PC-9 (cell line): ENCODE measurements at regions not wholly inside any gene's neighbourhood (a gene's known extent, or its start where the extent isn't known, plus 50 kb on each side); places are given as distances from the start of the nearest gene placed in this dataset.

Source experiments
- BruUV-seq: library from RNA; stranded (reverse); fragments of 400-500 nt; replicated peaks from 2 replicates; lab custom pipeline; 2021; lab: Mats Ljungman, UMichigan
- CTCF ChIA-PET: fragments of 300-600 bp; sonication (Branson Sonifier 250); formaldehyde crosslinking; loops from one replicate; lab custom pipeline; 2022; ENCODE audit warnings: antibody characterized with exemption; lab: Charles Lee
- POLR2A ChIA-PET: fragments of 300-600 bp; sonication (Branson Sonifier 250); formaldehyde crosslinking; loops from one replicate; lab custom pipeline; 2022; ENCODE audit warnings: antibody characterized with exemption; ENCODE audit not compliant: unreplicated experiment; lab: Charles Lee
- DNase-seq, 2 experiments: peaks; one replicate each; pipeline versions ENCODE4 v3.0.0 to v3.0.0-alpha.2; 2015 to 2022; ENCODE audit warnings: mixed read lengths in 1 of 2
- H2AFZ ChIP-seq: fragments of 200-600 bp; sonication (generic); 2 replicates; pipeline ENCODE4 v1.8.1; 2017; ENCODE audit warnings: antibody characterized with exemption
- H3F3A ChIP-seq: fragments of 200-600 bp; sonication (generic); 2 replicates; pipeline ENCODE4 v1.8.1; 2017; ENCODE audit warnings: antibody characterized with exemption, mild to moderate bottlenecking, low read depth; ENCODE audit not compliant: insufficient read depth
- H3K27ac ChIP-seq: fragments of 200-600 bp; sonication (generic); 2 replicates; pipeline ENCODE4 v1.6.1; 2016; ENCODE audit warnings: mixed run types
- H3K27me3 ChIP-seq: fragments of 200-600 bp; sonication (generic); 2 replicates; pipeline ENCODE4 v1.6.1; 2016; ENCODE audit warnings: low read depth, mixed run types; ENCODE audit not compliant: insufficient read depth
- H3K36me3 ChIP-seq: fragments of 200-600 bp; sonication (generic); 2 replicates; pipeline ENCODE4 v1.6.1; 2016; ENCODE audit warnings: low read depth, mixed run types
- H3K4me1 ChIP-seq: fragments of 200-600 bp; sonication (generic); replicated peaks from 2 replicates; pipeline ENCODE4 v1.6.1; 2016; ENCODE audit warnings: mixed run types; ENCODE audit not compliant: insufficient read depth
- H3K4me2 ChIP-seq: fragments of 200-600 bp; sonication (generic); 2 replicates; pipeline ENCODE4 v1.6.1; 2017; ENCODE audit warnings: mixed run types
- H3K4me3 ChIP-seq: fragments of 200-600 bp; sonication (generic); 2 replicates; pipeline ENCODE4 v1.6.1; 2016; ENCODE audit warnings: mixed run types
- H3K79me2 ChIP-seq: fragments of 200-600 bp; sonication (generic); 2 replicates; pipeline ENCODE4 v1.6.1; 2017; ENCODE audit warnings: low read depth, mixed run types
- H3K9me2 ChIP-seq: fragments of 200-600 bp; sonication (generic); 2 replicates; pipeline ENCODE4 v1.8.1; 2017; ENCODE audit warnings: mild to moderate bottlenecking; ENCODE audit not compliant: insufficient read depth
- H3K9me3 ChIP-seq: fragments of 200-600 bp; sonication (generic); 2 replicates; pipeline ENCODE4 v1.8.1; 2016; ENCODE audit warnings: low read depth; ENCODE audit not compliant: insufficient read depth
- H4K20me1 ChIP-seq: fragments of 200-600 bp; sonication (generic); 2 replicates; pipeline ENCODE4 v1.8.1; 2017; ENCODE audit not compliant: insufficient read depth
- EZH2 ChIP-seq: fragments of 200-600 bp; sonication (generic); IDR thresholded peaks from 2 replicates; pipeline ENCODE4 v1.8.0; 2017; ENCODE audit warnings: antibody characterized with exemption, low read depth
- intact Hi-C: fragments of 100-400 bp; cut with micrococcal nuclease; formaldehyde crosslinking; loops from one replicate; pipeline ENCODE4 v1.10.0; 2022; ENCODE audit not compliant: unreplicated experiment
- TF ChIP-seq, protein P1 (sequence below): fragments of 200-600 bp; sonication (generic); conservative IDR thresholded peaks from 2 replicates; pipeline ENCODE4 v1.6.1; 2017; ENCODE audit warnings: mixed run types, antibody characterized with exemption, mild to moderate bottlenecking, moderate library complexity

DNA sequence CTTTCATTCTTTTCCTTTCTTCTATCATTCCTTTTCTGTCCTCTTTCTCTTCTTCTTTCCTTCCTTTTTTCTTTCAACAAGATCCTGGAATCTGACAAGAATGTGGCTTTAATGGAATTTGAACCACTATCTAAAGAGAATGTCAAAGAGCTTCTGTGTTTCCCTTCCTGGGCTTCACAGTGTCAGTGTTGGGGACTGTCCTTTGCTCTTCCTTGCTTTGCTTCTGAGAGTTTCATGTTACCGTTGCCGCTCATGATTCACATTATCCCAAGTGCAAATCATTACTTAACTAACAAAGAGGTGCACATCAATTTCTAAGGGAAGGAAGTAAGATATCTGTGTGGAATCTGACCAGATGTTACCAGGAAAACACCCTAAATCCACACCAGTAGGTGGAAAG lies 90.5 kb upstream of the DDIT4L start:
- no peak for TF ChIP-seq EZH2
- TF ChIP-seq, protein P1, sequence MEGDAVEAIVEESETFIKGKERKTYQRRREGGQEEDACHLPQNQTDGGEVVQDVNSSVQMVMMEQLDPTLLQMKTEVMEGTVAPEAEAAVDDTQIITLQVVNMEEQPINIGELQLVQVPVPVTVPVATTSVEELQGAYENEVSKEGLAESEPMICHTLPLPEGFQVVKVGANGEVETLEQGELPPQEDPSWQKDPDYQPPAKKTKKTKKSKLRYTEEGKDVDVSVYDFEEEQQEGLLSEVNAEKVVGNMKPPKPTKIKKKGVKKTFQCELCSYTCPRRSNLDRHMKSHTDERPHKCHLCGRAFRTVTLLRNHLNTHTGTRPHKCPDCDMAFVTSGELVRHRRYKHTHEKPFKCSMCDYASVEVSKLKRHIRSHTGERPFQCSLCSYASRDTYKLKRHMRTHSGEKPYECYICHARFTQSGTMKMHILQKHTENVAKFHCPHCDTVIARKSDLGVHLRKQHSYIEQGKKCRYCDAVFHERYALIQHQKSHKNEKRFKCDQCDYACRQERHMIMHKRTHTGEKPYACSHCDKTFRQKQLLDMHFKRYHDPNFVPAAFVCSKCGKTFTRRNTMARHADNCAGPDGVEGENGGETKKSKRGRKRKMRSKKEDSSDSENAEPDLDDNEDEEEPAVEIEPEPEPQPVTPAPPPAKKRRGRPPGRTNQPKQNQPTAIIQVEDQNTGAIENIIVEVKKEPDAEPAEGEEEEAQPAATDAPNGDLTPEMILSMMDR = no peak
- Histone ChIP-seq H3K27ac (no peak overlapping the region), H3K36me3 (no peaks in the 10 kb centered on the region), H3K9me2 (no peaks in the 10 kb centered on the region; the same call in 1 of the 2 replicates), H3K4me1 (no peaks in the 10 kb centered on the region), H3K4me2 (no peak overlapping the region), H3K79me2 (no peaks in the 10 kb centered on the region), H4K20me1 (no peaks in the 10 kb centered on the region), H2AFZ (no peak overlapping the region), H3K4me3 (no peak overlapping the region), H3K9me3 (no peaks in the 10 kb centered on the region), H3K27me3 (no peaks in the 10 kb centered on the region), H3F3A (no peaks in the 10 kb centered on the region)
- intact Hi-C loops = no loop called here
- no TSS peak for BruUV-seq
- ChIA-PET CTCF (no interaction called here), POLR2A (no interaction called here)
- no peak for DNase-seq

DNA sequence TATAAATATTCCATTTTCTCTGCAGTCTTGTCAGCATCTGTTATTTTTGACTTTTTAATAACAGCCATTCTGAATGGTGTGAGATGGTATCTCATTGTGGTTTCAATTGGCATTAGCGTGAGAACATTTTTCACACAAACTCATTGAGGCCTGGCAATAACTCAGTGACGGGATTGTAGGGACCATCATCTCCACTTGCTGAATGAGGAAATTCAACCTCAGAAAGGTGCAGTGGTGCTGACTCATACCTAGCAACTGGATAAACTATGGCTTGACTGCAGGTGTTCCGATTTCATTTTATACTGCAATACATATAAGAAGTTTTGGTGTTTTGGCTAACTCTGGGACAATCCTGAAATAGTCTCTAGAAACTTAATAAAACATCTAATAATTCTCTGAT lies 88.3 kb upstream of the DDIT4L start:
- H3F3A ChIP-seq = no peaks in the 10 kb centered on the region
- no peaks in the 10 kb centered on the region; the same call in 1 of the 2 replicates for H3K9me2 ChIP-seq
- no peaks in the 10 kb centered on the region for H3K36me3 ChIP-seq
- intact Hi-C loops = no loop called here
- no peak overlapping the region for H2AFZ ChIP-seq
- H3K79me2 ChIP-seq = no peaks in the 10 kb centered on the region
- no peak overlapping the region for H3K4me3 ChIP-seq
- peak in 1 of 2 experiments; percentile 26 for DNase-seq
- TF ChIP-seq EZH2 = no peak
- no peaks in the 10 kb centered on the region for H3K4me1 ChIP-seq
- H3K27ac ChIP-seq = no peak overlapping the region
- CTCF ChIA-PET = interaction anchor here (0.7 kb wide), 1 partner anchor 11 kb away, joined by 5 read pairs; no protein-coding TSS in a partner anchor
- no peaks in the 10 kb centered on the region for H4K20me1 ChIP-seq
- BruUV-seq = no TSS peak
- H3K27me3 ChIP-seq = no peaks in the 10 kb centered on the region
- no peaks in the 10 kb centered on the region for H3K9me3 ChIP-seq
- POLR2A ChIA-PET = no interaction called here
- no peak overlapping the region for H3K4me2 ChIP-seq

DNA sequence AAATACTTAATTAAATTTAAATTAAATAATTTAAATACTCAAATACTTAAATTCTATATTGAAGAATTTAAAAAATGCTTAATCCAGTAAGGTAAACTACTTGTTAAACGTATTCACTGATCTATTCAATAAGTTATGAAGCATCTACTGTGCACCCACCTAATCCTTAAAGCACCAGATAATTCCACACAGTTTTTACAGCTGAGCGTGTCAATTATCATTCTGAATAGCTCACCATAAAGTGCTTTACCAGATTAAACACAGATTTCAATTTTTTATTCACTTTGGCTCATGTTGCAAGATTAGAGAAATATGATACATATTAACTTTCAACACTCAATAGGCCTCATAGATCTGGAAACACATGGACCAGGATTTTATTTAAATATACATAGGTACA lies 79.2 kb upstream of the DDIT4L start:
- intact Hi-C loops = no loop called here
- no peaks in the 10 kb centered on the region for H3K9me3 ChIP-seq
- no peak overlapping the region for H3K4me3 ChIP-seq
- no peaks in the 10 kb centered on the region for H3K4me1 ChIP-seq
- no peaks in the 10 kb centered on the region for H3K27me3 ChIP-seq
- CTCF ChIA-PET = no interaction called here
- POLR2A ChIA-PET = no interaction called here
- no TSS peak for BruUV-seq
- DNase-seq = no peak
- H3K79me2 ChIP-seq = no peaks in the 10 kb centered on the region
- H3K4me2 ChIP-seq = no peak overlapping the region
- no peaks in the 10 kb centered on the region for H3F3A ChIP-seq
- no peak for TF ChIP-seq EZH2
- TF ChIP-seq, protein P1 = no peak
- no peaks in the 10 kb centered on the region for H4K20me1 ChIP-seq
- no peak overlapping the region for H3K27ac ChIP-seq
- no peak overlapping the region for H2AFZ ChIP-seq
- no peaks in the 10 kb centered on the region for H3K36me3 ChIP-seq
- H3K9me2 ChIP-seq = no peaks in the 10 kb centered on the region

DNA sequence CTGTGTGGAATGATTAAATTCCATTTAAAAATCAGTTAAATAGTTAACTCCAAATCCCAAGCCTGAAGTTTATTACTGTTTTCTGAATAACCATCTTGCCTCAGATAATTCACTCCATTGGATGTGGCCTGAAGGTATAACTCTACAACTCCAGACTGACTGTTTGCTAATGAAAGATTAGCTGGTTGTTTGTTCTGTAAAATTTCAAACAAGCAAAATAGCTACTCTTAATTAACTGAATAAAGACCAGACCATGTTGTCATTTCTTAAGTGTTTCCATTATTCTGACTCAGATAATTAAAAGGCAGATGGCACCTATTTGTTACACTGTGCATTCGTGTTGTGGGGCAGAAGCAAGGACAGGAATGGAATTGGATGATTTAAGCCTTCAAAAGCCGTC lies 78.5 kb upstream of the DDIT4L start:
- Histone ChIP-seq H3K36me3 (no peaks in the 10 kb centered on the region), H3K4me2 (no peak overlapping the region), H3K4me3 (no peak overlapping the region), H3K27me3 (no peaks in the 10 kb centered on the region), H3K4me1 (no peaks in the 10 kb centered on the region), H3K9me3 (no peaks in the 10 kb centered on the region), H3F3A (no peaks in the 10 kb centered on the region), H3K27ac (no peak overlapping the region), H3K9me2 (no peaks in the 10 kb centered on the region), H2AFZ (no peak overlapping the region), H4K20me1 (no peaks in the 10 kb centered on the region), H3K79me2 (no peaks in the 10 kb centered on the region)
- intact Hi-C loops = no loop called here
- BruUV-seq = no TSS peak
- POLR2A ChIA-PET = no interaction called here
- CTCF ChIA-PET = no interaction called here
- DNase-seq = no peak
- TF ChIP-seq, protein P1 = no peak
- TF ChIP-seq EZH2 = no peak
